ENCODE measurements at regions not wholly inside any gene's neighbourhood (a gene's known extent, or its start where the extent isn't known, plus 50 kb on each side); places are given as distances from the start of the nearest gene placed in this dataset.

DNA sequence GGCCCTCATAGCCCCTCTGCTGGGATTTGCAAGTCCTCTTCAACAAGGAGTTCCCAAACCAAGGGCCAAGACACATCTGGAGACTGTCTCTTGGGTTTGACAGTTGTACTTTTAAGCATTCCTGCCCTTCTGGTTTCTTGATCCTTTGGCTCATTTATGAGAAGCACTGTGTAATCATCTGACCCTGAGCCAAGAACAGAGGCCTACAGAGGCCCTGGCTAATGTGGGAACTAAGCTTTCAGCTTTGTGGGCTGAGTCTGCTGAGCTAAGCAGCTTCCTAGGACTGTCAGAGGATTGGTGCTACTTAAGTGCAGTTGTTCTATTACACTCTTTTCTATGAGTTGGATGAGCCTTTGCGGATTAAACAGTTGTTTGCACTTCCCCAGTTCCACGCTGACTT is 178.3 kb downstream of the KBTBD8 start:
- TF ChIP-seq, protein P1, sequence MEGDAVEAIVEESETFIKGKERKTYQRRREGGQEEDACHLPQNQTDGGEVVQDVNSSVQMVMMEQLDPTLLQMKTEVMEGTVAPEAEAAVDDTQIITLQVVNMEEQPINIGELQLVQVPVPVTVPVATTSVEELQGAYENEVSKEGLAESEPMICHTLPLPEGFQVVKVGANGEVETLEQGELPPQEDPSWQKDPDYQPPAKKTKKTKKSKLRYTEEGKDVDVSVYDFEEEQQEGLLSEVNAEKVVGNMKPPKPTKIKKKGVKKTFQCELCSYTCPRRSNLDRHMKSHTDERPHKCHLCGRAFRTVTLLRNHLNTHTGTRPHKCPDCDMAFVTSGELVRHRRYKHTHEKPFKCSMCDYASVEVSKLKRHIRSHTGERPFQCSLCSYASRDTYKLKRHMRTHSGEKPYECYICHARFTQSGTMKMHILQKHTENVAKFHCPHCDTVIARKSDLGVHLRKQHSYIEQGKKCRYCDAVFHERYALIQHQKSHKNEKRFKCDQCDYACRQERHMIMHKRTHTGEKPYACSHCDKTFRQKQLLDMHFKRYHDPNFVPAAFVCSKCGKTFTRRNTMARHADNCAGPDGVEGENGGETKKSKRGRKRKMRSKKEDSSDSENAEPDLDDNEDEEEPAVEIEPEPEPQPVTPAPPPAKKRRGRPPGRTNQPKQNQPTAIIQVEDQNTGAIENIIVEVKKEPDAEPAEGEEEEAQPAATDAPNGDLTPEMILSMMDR (IDR thresholded peaks at IDR 0.05; ENCODE audit: low read depth, low read length), result no peak
- no peak overlapping the region for H3K4me3 ChIP-seq (replicated peaks in 1 of 2; ENCODE audit: low read depth in 2 of 2, low read length in 2 of 2)
- no peak for DNase-seq (ENCODE audit: low read depth in 2 of 2)

DNA sequence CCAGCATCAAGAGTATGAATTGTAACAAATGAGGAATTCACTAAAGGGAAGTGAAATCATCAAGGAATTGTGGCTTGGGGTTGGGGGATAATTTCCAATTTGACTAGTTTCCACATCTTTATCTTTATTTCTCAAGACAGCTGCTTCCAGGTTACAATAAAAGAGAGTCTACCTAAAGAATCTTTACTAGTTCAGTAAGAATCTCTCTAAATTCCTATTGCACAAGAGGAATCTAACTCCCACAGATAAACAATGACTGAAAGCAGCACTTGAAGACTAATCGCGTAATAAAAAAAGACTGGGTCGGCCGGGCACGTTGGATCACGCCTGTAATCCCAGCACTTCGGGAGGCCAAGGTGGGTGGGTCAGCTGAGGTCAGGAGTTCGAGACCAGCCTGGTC is 194.4 kb downstream of the KBTBD8 start:
- DNase-seq (ENCODE audit: low read depth in 2 of 2), result no peak
- no peak overlapping the region for H3K4me3 ChIP-seq (replicated peaks in 1 of 2; ENCODE audit: low read depth in 2 of 2, low read length in 2 of 2)
- TF ChIP-seq, protein P1 (IDR thresholded peaks at IDR 0.05; ENCODE audit: low read depth, low read length), result no peak

DNA sequence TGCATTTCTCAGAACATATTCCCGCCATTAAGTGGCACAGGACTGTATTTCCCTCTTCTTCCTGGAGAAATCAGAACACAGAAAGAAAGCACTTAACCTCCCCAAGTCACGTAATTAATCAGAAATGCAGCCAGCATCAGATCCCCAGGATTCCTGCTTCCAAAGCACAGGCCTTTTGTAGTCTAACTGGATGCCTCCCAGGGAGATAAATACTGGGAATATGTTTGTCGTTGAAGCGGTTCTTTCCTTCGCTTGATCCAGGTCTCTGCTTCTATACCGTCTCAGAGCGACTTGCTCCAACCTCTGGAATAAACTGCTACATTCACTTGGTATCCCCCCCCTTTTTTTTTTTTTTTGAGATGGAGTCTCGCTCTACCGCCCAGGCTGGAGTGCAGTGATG is 198.6 kb downstream of the KBTBD8 start:
- no peak for DNase-seq (ENCODE audit: low read depth in 2 of 2)
- TF ChIP-seq, protein P1 (IDR thresholded peaks at IDR 0.05; ENCODE audit: low read depth, low read length), result no peak

DNA sequence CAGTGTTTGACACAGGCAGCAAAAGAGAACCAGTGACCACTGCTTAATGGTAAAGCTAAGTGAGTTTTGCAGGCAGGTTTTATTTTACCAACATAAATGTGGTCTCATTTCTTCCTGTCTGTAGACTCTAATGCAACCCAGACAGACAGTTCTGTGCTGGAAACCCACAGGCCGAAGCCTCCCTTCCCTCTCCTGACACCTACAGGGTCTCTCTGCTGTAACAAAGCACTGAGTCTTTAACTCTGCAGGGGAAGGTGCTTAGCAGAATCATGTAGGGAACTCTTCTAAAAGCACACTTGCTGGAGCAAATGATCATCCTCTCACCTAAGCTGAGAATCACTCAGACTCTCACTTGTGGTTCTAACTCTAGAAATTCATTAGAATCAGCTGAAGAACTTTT is 200.3 kb downstream of the KBTBD8 start:
- no peak for DNase-seq (ENCODE audit: low read depth in 2 of 2)
- TF ChIP-seq, protein P1 (IDR thresholded peaks at IDR 0.05; ENCODE audit: low read depth, low read length), result no peak
- no peak overlapping the region for H3K4me3 ChIP-seq (replicated peaks in 1 of 2; ENCODE audit: low read depth in 2 of 2, low read length in 2 of 2)

More for the DNA sequence above, 198.6 kb downstream of the KBTBD8 start:
- no peak overlapping the region for H3K4me3 ChIP-seq (replicated peaks in 1 of 2; ENCODE audit: low read depth in 2 of 2, low read length in 2 of 2)

DNA sequence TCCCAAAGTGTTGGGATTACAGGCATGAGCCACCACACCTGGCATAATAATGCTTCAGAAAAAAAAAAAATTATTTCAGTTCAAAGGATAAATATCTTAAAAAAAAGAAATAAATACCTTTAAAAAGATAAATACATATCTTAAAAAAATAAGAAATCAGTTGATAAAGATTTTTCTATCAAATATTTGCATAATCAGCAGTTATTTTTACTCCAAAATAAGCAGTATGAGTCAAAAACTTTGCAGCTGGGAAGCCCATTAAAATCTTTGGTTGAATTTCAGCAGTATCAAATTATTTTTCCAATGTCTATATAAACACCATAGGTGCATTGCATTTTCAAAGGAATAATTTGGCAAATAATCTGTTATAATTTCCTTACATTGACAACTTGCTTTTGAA is 202.5 kb downstream of the KBTBD8 start:
- no peak overlapping the region for H3K4me3 ChIP-seq (replicated peaks in 1 of 2; ENCODE audit: low read depth in 2 of 2, low read length in 2 of 2)
- TF ChIP-seq, protein P1 (IDR thresholded peaks at IDR 0.05; ENCODE audit: low read depth, low read length), result no peak
- no peak for DNase-seq (ENCODE audit: low read depth in 2 of 2)

DNA sequence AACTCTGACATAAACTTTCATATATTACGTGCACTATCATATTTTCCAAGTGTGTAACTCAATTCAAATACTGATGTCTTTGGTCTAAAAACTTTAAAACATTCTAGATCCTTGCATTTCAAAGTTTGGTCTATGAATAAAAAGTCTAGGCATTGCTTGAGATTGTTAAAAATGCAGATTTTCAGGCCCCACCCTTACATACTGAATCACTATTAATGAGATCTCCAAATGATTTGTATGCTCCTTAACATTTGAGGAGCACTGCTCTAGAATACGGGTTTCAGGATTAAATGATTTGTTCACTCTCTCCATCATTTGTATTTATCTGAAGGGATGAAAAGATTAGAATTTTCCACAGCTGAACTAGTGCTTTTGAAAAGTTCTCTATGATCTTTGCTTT is 202.9 kb downstream of the KBTBD8 start:
- TF ChIP-seq, protein P1 (IDR thresholded peaks at IDR 0.05; ENCODE audit: low read depth, low read length), result no peak
- DNase-seq (ENCODE audit: low read depth in 2 of 2), result no peak
- H3K4me3 ChIP-seq (replicated peaks in 1 of 2; ENCODE audit: low read depth in 2 of 2, low read length in 2 of 2), result no peak overlapping the region

DNA sequence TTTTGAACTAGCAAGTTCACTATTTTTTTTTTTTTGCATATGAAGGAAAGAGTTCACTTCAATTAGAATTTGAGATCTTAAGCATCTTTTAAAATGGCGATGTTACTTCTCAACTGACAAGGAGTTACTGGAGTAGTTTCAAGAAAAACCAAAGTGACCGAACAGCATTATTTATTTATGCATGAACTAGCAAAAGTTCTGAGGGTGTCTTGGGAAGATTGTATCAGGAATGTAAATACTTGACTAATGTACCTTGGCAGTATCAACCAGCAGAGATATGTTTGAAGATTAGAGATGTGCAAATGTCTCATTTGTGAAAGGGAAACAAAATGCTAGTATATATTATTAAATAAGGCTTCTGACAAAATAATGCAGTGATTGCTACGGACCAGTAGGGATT is 203.9 kb downstream of the KBTBD8 start:
- no peak for DNase-seq (ENCODE audit: low read depth in 2 of 2)
- TF ChIP-seq, protein P1 (IDR thresholded peaks at IDR 0.05; ENCODE audit: low read depth, low read length), result no peak
- no peak overlapping the region for H3K4me3 ChIP-seq (replicated peaks in 1 of 2; ENCODE audit: low read depth in 2 of 2, low read length in 2 of 2)
